Inferior parietal cortex (tissue), 1 donor: ENCODE measurements at regions not wholly inside any gene's neighbourhood (a gene's known extent, or its start where the extent isn't known, plus 50 kb on each side); places are given as distances from the start of the nearest gene placed in this dataset.

Experiments used
- DNase-seq: peaks from one replicate; pipeline ENCODE4 v3.0.0-alpha.2; 2016; ENCODE audit errors: extremely low spot score

GRCh38 chr14:95034788-95035187 lies 122.5 kb downstream of the DICER1 start:
- DNase-seq = no peak

- no peak for DNase-seq
Measured at GRCh38 chr14:95033682-95034632, 123.4 kb downstream of the DICER1 start.

GRCh38 chr14:95033031-95033430 lies 124.3 kb downstream of the DICER1 start:
- DNase-seq = no peak

GRCh38 chr14:95026851-95027463 lies 130.4 kb downstream of the DICER1 start:
- no peak for DNase-seq

GRCh38 chr14:95025941-95026340 lies 131.4 kb downstream of the DICER1 start:
- DNase-seq = no peak

GRCh38 chr14:95025218-95025617 lies 132.1 kb downstream of the DICER1 start:
- no peak for DNase-seq

GRCh38 chr14:95024380-95024779 lies 132.9 kb downstream of the DICER1 start:
- DNase-seq = no peak

GRCh38 chr14:95023886-95024285 lies 133.4 kb downstream of the DICER1 start:
- DNase-seq = no peak

GRCh38 chr14:95023115-95023514 lies 134.2 kb downstream of the DICER1 start:
- no peak for DNase-seq

- no peak for DNase-seq
Measured at GRCh38 chr14:95021588-95021987, 135.7 kb downstream of the DICER1 start.

- DNase-seq = no peak
Measured at GRCh38 chr14:95018821-95019220, 138.5 kb downstream of the DICER1 start.

- DNase-seq = no peak
Measured at GRCh38 chr14:95015046-95015445, 142.3 kb downstream of the DICER1 start.

- DNase-seq = no peak
Measured at GRCh38 chr14:95014036-95014435, 143.3 kb downstream of the DICER1 start.

GRCh38 chr14:95011445-95012006 lies 145.8 kb downstream of the DICER1 start:
- no peak for DNase-seq

- DNase-seq = no peak
Measured at GRCh38 chr14:95008445-95009217, 148.7 kb downstream of the DICER1 start.

- DNase-seq = no peak
Measured at GRCh38 chr14:95007921-95008320, 149.4 kb downstream of the DICER1 start.

- no peak for DNase-seq
Measured at GRCh38 chr14:95006479-95006878, 150.8 kb downstream of the DICER1 start.

GRCh38 chr14:95006051-95006450 lies 151.3 kb downstream of the DICER1 start:
- DNase-seq = no peak

GRCh38 chr14:95003099-95003960 lies 154.0 kb downstream of the DICER1 start:
- no peak for DNase-seq

- DNase-seq = no peak
Measured at GRCh38 chr14:94998685-94999084, 158.6 kb downstream of the DICER1 start.

GRCh38 chr14:94998110-94998509 lies 159.2 kb downstream of the DICER1 start:
- no peak for DNase-seq
